Upper lobe of left lung (tissue), 6 donors: ENCODE measurements at regions not wholly inside any gene's neighbourhood (a gene's known extent, or its start where the extent isn't known, plus 50 kb on each side); places are given as distances from the start of the nearest gene placed in this dataset.

Experiments used
- ATAC-seq, 2 donors: fragments of 200-7000 bp; cut with Tn5 transposase; one replicate each; pipeline ENCODE4 v1.9.1; 2022; ENCODE audit warnings: mild to moderate bottlenecking in 2 of 2, moderate library complexity in 2 of 2; ENCODE audit not compliant: low FRiP score in 2 of 2
- DNase-seq, 2 donors: peaks; one replicate each; pipeline ENCODE4 v3.0.0-alpha.2; 2019 to 2020
- H3K27ac ChIP-seq, 4 donors: fragments of 200-600 bp; sonication (generic); one replicate each; pipeline ENCODE4 v1.5.1; 2016 to 2019
- H3K27me3 ChIP-seq, 4 donors: fragments of 200-600 bp; sonication (generic); one replicate each; pipeline ENCODE4 v1.5.1; 2017 to 2019
- H3K36me3 ChIP-seq, 4 donors: fragments of 200-600 bp; sonication (generic); one replicate each; pipeline ENCODE4 v1.5.1; 2016 to 2019
- H3K4me1 ChIP-seq, 4 donors: fragments of 200-600 bp; sonication (generic); one replicate each; pipeline ENCODE4 v1.5.1; 2018 to 2019
- H3K4me3 ChIP-seq, 4 donors: fragments of 200-600 bp; sonication (generic); one replicate each; pipeline ENCODE4 v1.5.1; 2017 to 2019; ENCODE audit warnings: mild to moderate bottlenecking in 2 of 4, moderate library complexity in 1 of 4
- H3K9me3 ChIP-seq, 4 donors: fragments of 200-600 bp; sonication (generic); one replicate each; pipeline ENCODE4 v1.5.1; 2018 to 2019
- CTCF ChIP-seq, 6 experiments: fragments of 450-650 bp in 4 of 6; fragments of 200-600 bp in 2 of 6; sonication (generic) in 2 of 6; IDR thresholded peaks; one replicate each; pipeline ENCODE4 v1.5.1; 2016 to 2019; ENCODE audit warnings: antibody characterized with exemption in 6 of 6
- EP300 ChIP-seq, 4 donors: sonication (generic); formaldehyde crosslinking; IDR thresholded peaks; one replicate each; pipeline ENCODE4 v1.5.1; 2017; ENCODE audit warnings: antibody characterized with exemption in 4 of 4, control low read depth in 2 of 4
- POLR2A ChIP-seq, 4 donors: fragments of 450-650 bp; IDR thresholded peaks; one replicate each; pipeline ENCODE4 v1.5.1; 2016 to 2017; ENCODE audit warnings: antibody characterized with exemption in 4 of 4, mild to moderate bottlenecking in 2 of 4
- POLR2AphosphoS5 ChIP-seq, 2 donors: sonication (generic); formaldehyde crosslinking; IDR thresholded peaks; one replicate each; pipeline ENCODE4 v1.5.1; 2017; ENCODE audit warnings: antibody characterized with exemption in 2 of 2
- WGBS, 2 donors: methylation state at CpG; one replicate each; pipeline ENCODE4 v1.1.5; 2017 to 2018; 5-methylcytosine and 5-hydroxymethylcytosine counted together
- donor health status: DM: no; HTN: no; CAD: no; lungs with moderate emphysema.
- donor health status: DM: no; HTN: yes; CAD: no; lungs with severe emphysema.

DNA sequence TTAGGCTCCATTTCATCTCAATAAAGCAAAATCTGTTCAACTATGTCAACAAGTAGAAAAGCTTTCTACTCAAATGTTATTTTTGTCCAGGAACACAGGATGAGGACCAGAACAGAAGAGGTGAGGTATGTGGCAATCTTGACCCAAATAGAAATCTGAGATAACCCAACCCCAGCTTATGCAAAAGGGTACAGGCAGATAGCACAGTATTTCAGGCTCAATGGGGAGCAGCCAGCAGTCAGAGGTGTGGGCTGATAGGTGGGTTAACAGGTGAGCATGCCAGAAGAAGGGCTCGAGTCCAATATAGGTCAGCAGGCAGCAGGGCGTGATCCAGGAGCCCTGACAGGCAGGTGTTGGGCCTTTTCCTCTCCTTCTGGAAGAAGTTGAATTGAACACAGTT lies 281.2 kb upstream of the NR2F2 start:
- DNase-seq (no peak), ATAC-seq (no peak)
- WGBS, 2 donors, result 41 to 66% methylated on average over 2 of the region's 2 CpGs
- TF ChIP-seq CTCF (IDR thresholded peaks at IDR 0.05), result no peak
- peaks cover 11 to 25% (median 18%) of the 10 kb centered on the region in 4 donors for H3K4me1 ChIP-seq
- no peak overlapping the region for H3K4me3 ChIP-seq
- H3K36me3 ChIP-seq, result no peaks in the 10 kb centered on the region
- H3K9me3 ChIP-seq, result no peaks in the 10 kb centered on the region
- H3K27ac ChIP-seq, result no peak overlapping the region
- H3K27me3 ChIP-seq, result peaks cover 0 to 6% (median 0%) of the 10 kb centered on the region in 4 donors

DNA sequence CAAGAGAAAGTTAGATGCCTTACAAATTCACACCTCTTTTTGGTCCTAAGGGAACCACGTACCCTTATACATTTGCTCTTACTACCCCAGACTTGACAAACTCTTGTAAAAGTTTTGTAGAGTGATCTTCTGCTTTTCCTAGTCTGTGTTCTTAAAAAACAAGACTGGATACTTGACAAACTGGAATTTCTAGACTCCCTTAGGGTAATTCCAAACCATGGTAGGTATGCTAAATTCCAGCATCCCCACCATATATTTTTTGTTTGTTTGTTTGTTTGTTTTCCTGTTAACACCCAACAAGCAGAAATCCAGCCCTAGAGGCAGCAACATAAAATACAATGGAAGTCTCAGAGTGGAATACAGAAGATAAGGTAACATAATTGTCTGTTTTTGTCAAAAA lies 280.7 kb upstream of the NR2F2 start:
- Histone ChIP-seq H3K27ac (no peak overlapping the region), H3K36me3 (no peaks in the 10 kb centered on the region), H3K4me3 (no peak overlapping the region), H3K27me3 (peaks cover 0 to 6% (median 0%) of the 10 kb centered on the region in 4 donors), H3K4me1 (peaks cover 11 to 25% (median 18%) of the 10 kb centered on the region in 4 donors), H3K9me3 (no peaks in the 10 kb centered on the region)
- TF ChIP-seq EP300 (IDR thresholded peaks at IDR 0.05) (no peak), POLR2A (IDR thresholded peaks at IDR 0.05) (no peak), CTCF (IDR thresholded peaks at IDR 0.05) (no peak), POLR2AphosphoS5 (IDR thresholded peaks at IDR 0.05) (no peak)
- ATAC-seq (no peak), DNase-seq (no peak)
- WGBS, 2 donors, result 72 to 79% methylated on average over 1 of the region's 1 CpG

GRCh38 chr15:96051598-96051997 lies 278.9 kb upstream of the NR2F2 start:
- H3K9me3 ChIP-seq, result no peaks in the 10 kb centered on the region
- no peak for DNase-seq
- TF ChIP-seq EP300 (IDR thresholded peaks at IDR 0.05) (no peak), CTCF (IDR thresholded peaks at IDR 0.05) (no peak), POLR2A (IDR thresholded peaks at IDR 0.05) (no peak), POLR2AphosphoS5 (IDR thresholded peaks at IDR 0.05) (no peak)
- no peak overlapping the region for H3K4me3 ChIP-seq
- peaks cover 0 to 6% (median 0%) of the 10 kb centered on the region in 4 donors for H3K27me3 ChIP-seq
- H3K27ac ChIP-seq, result no peak overlapping the region
- no peak for ATAC-seq
- peaks cover 11 to 25% (median 18%) of the 10 kb centered on the region in 4 donors for H3K4me1 ChIP-seq
- no peaks in the 10 kb centered on the region for H3K36me3 ChIP-seq
- WGBS, 2 donors, result 82 to 94% methylated on average over 2 of the region's 2 CpGs

DNA sequence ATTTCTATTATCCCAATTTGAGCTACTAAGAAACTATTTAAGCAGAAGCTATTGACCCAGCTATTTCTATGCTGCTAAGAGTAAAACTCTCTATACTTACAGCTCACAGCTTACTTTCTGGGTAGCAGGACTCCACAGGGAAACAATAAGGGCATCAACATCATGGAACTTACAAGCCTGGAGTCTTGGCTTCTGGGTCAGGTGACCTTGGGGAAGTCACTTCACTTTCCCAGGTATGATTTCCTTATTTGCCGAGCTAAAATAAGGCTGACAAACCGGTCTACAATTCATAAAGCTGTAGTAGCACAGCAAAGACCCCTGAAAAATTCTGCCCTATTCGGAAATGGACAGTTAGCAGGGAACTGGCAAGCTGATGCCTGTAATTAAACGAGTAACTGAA lies 278.3 kb upstream of the NR2F2 start:
- no peak for ATAC-seq
- no peaks in the 10 kb centered on the region for H3K36me3 ChIP-seq
- 59 to 75% methylated on average over 4 of the region's 4 CpGs for WGBS, 2 donors
- DNase-seq, result no peak
- TF ChIP-seq POLR2AphosphoS5 (IDR thresholded peaks at IDR 0.05) (no peak), EP300 (IDR thresholded peaks at IDR 0.05) (no peak), CTCF (IDR thresholded peaks at IDR 0.05) (no peak), POLR2A (IDR thresholded peaks at IDR 0.05) (no peak)
- no peak overlapping the region for H3K27ac ChIP-seq
- H3K27me3 ChIP-seq, result peaks cover 0 to 6% (median 0%) of the 10 kb centered on the region in 4 donors
- no peaks in the 10 kb centered on the region for H3K9me3 ChIP-seq
- no peak overlapping the region for H3K4me3 ChIP-seq
- H3K4me1 ChIP-seq, result peaks cover 6 to 22% (median 18%) of the 10 kb centered on the region in 4 donors

DNA sequence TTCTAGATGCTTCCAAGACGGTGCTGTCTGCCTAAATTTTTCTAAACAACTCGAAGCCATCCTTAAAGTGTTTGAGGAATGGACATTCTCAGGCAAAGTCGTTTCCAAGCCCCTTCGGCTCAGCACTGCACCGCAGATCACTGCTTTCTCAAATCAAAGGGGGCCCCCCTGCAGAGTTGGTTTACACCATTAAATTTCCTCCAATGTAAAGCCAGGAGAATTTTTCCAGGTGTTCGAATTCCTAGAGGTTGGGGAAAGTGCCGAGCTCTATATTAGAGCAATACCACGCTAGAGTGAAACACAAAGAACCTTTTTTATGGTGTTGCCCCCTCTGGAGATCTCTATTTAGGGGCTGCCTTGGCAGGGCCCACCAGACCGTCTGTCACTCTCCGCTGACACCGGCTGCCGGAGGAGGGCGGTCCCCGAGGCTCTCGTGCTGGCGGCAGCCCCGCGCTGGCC lies 277.9 kb upstream of the NR2F2 start:
- WGBS, 2 donors, result 28 to 69% methylated on average over 11 to 18 of the region's 18 CpGs
- Histone ChIP-seq H3K9me3 (no peaks in the 10 kb centered on the region), H3K36me3 (no peaks in the 10 kb centered on the region), H3K4me1 (peaks cover 6 to 20% (median 17%) of the 10 kb centered on the region in 4 donors), H3K27me3 (peaks cover 0 to 6% (median 0%) of the 10 kb centered on the region in 4 donors), H3K27ac (peak overlapping the region in 2 of 4 donors; percentile 42 to 50), H3K4me3 (peak overlapping the region in 3 of 4 donors; percentile 28 to 39 (median 37))
- no peak for TF ChIP-seq CTCF (IDR thresholded peaks at IDR 0.05)
- no peak for TF ChIP-seq POLR2A (IDR thresholded peaks at IDR 0.05)
- no peak for TF ChIP-seq EP300 (IDR thresholded peaks at IDR 0.05)
- TF ChIP-seq POLR2AphosphoS5 (IDR thresholded peaks at IDR 0.05), result no peak
- ATAC-seq, result peak in 1 of 2 donors; percentile 57
- DNase-seq, result no peak
